ENCODE measurements at regions not wholly inside any gene's neighbourhood (a gene's known extent, or its start where the extent isn't known, plus 50 kb on each side); places are given as distances from the start of the nearest gene placed in this dataset.

DNA sequence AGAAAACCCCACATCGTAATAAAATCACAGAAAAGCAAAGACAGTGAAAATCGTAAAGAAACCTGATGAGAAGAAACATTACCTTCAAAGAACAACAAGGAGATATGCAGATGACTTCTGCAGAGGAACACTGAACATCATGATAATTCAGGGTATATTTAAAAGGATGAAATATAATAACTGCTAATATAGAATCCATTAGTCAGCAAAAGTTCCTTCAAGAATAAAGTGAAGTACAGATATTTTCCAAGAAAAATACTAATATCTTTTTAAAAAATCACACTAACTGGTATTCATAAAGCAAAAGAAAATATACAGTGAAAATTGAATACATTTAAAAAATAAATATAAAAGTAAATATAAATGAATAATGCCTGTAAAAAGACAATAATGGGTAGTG is 176.3 kb upstream of the VEGFC start:
- POLR2A ChIA-PET = no interaction called here

GRCh38 chr4:176970853-176971252 is 178.1 kb upstream of the VEGFC start:
- ChIA-PET POLR2A (no interaction called here), CTCF (interaction anchor here (0.7 to 2.6 kb wide), 4 partner anchors 10 to 77 kb away, joined by 4 to 7 read pairs (median 4); no protein-coding TSS in a partner anchor)
- TF ChIP-seq, protein P1, sequence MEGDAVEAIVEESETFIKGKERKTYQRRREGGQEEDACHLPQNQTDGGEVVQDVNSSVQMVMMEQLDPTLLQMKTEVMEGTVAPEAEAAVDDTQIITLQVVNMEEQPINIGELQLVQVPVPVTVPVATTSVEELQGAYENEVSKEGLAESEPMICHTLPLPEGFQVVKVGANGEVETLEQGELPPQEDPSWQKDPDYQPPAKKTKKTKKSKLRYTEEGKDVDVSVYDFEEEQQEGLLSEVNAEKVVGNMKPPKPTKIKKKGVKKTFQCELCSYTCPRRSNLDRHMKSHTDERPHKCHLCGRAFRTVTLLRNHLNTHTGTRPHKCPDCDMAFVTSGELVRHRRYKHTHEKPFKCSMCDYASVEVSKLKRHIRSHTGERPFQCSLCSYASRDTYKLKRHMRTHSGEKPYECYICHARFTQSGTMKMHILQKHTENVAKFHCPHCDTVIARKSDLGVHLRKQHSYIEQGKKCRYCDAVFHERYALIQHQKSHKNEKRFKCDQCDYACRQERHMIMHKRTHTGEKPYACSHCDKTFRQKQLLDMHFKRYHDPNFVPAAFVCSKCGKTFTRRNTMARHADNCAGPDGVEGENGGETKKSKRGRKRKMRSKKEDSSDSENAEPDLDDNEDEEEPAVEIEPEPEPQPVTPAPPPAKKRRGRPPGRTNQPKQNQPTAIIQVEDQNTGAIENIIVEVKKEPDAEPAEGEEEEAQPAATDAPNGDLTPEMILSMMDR (IDR thresholded peaks at IDR 0.05; ENCODE audit: control extremely low read depth, extremely low read depth, low read depth, missing control alignments) = no peak
- DNase-seq (ENCODE audit: extremely low spot score) = no peak

More for the DNA sequence above, 176.3 kb upstream of the VEGFC start:
- CTCF ChIA-PET = no interaction called here
- TF ChIP-seq, protein P1 (IDR thresholded peaks at IDR 0.05; ENCODE audit: control extremely low read depth, extremely low read depth, low read depth, missing control alignments) = no peak
- DNase-seq (ENCODE audit: extremely low spot score) = no peak

- CTCF ChIA-PET = interaction anchor here (0.9 to 2.6 kb wide), 5 partner anchors 7 to 19 kb away, joined by 3 to 7 read pairs (median 4); no protein-coding TSS in a partner anchor
- TF ChIP-seq, protein P1 (IDR thresholded peaks at IDR 0.05; ENCODE audit: control extremely low read depth, extremely low read depth, low read depth, missing control alignments) = no peak
- POLR2A ChIA-PET = no interaction called here
- no peak for DNase-seq (ENCODE audit: extremely low spot score)
Observed at GRCh38 chr4:176971576-176972115, 178.9 kb upstream of the VEGFC start.

DNA sequence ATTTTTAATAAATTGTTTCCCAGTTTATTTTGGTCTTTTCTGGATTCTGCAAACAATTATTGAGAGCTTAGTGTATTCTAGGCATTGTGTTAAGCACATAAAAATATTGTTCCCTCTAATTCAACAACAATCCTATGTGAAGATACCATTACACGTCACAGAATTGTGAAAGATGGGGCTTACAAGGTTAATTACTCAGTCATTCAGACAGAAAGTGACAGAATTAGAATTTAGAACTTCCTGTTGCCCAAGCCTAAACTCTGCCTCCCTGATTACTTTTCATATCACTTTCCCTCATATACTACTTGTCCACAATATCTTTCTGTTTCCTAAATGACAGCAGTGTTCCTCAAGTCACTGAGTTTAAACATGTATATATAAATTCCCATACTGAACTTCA is 186.7 kb upstream of the VEGFC start:
- CTCF ChIA-PET = interaction anchor here (1.5 to 1.7 kb wide), 2 partner anchors 15 to 68 kb away, joined by 3 read pairs; no protein-coding TSS in a partner anchor
- POLR2A ChIA-PET = no interaction called here
- DNase-seq (ENCODE audit: extremely low spot score) = no peak
- TF ChIP-seq, protein P1 (IDR thresholded peaks at IDR 0.05; ENCODE audit: control extremely low read depth, extremely low read depth, low read depth, missing control alignments) = no peak

DNA sequence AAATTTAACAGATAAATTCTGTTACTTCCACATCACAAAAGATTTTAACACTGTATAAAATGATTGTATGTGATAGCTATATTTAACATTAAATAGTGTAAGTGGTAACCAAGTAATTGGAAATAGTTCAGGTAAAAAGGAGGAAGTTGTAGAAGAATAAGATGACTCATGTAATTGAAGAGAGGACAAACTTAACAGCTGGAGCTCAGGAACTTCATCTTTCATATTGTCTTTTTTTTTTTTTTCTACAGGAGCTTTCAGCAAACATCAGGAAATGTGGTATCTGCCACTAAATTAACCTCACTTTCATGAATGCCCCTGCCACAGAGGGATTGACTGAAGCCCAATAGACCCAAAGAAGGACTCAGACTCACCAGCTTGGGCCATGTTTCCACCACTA is 188.4 kb upstream of the VEGFC start:
- ChIA-PET CTCF (interaction anchor here (1.0 kb wide), 1 partner anchor 10 kb away, joined by 4 read pairs; no protein-coding TSS in a partner anchor), POLR2A (no interaction called here)
- no peak for DNase-seq (ENCODE audit: extremely low spot score)
- TF ChIP-seq, protein P1 (IDR thresholded peaks at IDR 0.05; ENCODE audit: control extremely low read depth, extremely low read depth, low read depth, missing control alignments) = no peak

GRCh38 chr4:176981551-176981950 is 188.8 kb upstream of the VEGFC start:
- POLR2A ChIA-PET = no interaction called here
- TF ChIP-seq, protein P1 (IDR thresholded peaks at IDR 0.05; ENCODE audit: control extremely low read depth, extremely low read depth, low read depth, missing control alignments) = no peak
- CTCF ChIA-PET = no interaction called here
- DNase-seq (ENCODE audit: extremely low spot score) = no peak
